ENCODE measurements at regions not wholly inside any gene's neighbourhood (a gene's known extent, or its start where the extent isn't known, plus 50 kb on each side); places are given as distances from the start of the nearest gene placed in this dataset.

DNA sequence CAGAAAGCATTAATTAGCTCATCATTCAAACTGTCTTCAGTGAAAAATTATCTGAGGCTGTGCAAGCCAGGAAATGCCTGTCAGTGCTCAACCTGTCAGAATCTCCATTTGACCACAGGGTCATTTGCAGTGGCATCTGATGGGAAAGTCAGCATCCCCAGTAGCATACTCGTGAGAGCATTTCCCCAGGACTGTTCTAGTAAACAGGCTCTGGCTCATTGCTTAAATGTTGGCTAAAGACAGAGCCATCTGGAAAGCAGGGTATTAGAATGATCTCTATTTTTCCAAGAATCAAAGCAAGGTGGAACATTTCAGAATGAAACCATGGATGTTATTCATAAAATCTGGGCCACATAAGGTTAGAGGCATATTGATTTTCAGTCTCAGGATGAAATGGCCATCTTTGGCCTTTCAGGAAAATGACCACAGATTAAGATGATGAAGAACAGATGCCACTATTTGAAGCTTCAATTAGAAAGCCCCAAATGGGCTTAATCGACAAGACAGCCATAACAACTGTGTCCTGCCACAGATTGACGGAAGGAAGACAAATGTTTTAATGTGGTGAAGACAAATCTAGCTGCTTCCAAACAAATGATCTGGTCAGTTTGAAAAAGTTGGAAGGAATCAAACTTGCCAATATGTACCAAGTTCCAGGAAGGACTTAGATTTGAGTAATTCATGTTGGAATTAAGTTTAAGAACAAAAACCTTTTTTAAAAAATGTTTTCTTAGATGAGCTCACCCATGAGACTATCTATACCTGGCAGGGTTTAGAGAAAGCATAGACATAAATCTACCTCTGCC, 94.0 kb upstream of the FAR2 start:
- no peak overlapping the region for H3K27ac ChIP-seq
- H3K4me3 ChIP-seq = no peak overlapping the region
- intact Hi-C loops (cut with DNase I; ENCODE audit: low total_unique reads) = no loop called here
- H3K36me3 ChIP-seq = no peaks in the 10 kb centered on the region
- H3K9me3 ChIP-seq = no peaks in the 10 kb centered on the region
- TF ChIP-seq POLR2AphosphoS5 (IDR thresholded peaks at IDR 0.05) = no peak
- TF ChIP-seq CTCF (IDR thresholded peaks at IDR 0.05) = no peak
- TF ChIP-seq POLR2A (IDR thresholded peaks at IDR 0.05) = no peak
- no peaks in the 10 kb centered on the region for H3K27me3 ChIP-seq
- no peaks in the 10 kb centered on the region for H3K4me1 ChIP-seq
- DNase-seq (ENCODE audit: low spot score in 2 of 2) = no peak

DNA sequence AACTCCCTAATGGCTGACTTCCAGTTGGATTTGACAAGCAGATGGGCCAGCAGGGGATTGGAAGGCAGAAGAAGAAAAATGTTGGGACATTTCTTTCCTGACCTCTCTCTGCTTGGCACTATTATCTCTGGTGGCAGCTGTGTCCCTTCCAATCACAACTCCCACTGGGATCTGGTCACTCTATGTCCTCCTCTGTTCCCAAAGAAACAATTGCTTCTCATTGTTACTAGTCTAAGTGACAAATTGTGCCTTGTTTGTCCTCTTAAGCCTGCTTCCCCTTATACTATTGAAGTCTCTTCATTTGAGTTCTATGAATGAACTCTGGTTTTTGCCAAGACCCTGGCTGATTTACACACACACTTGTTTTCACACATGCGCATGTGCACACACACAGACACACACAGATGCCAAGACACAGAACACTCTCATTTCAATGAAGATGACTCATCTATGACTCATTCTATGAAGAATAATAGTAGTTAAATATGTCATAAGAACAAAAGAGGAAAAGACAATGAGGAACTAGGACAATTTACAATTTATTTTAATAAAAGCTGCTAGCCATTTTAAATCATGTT, 83.0 kb upstream of the FAR2 start:
- intact Hi-C loops (cut with DNase I; ENCODE audit: low total_unique reads) = no loop called here
- no peak for DNase-seq (ENCODE audit: low spot score in 2 of 2)
- TF ChIP-seq POLR2A (IDR thresholded peaks at IDR 0.05) = no peak
- TF ChIP-seq POLR2AphosphoS5 (IDR thresholded peaks at IDR 0.05) = no peak
- no peak for TF ChIP-seq CTCF (IDR thresholded peaks at IDR 0.05)

DNA sequence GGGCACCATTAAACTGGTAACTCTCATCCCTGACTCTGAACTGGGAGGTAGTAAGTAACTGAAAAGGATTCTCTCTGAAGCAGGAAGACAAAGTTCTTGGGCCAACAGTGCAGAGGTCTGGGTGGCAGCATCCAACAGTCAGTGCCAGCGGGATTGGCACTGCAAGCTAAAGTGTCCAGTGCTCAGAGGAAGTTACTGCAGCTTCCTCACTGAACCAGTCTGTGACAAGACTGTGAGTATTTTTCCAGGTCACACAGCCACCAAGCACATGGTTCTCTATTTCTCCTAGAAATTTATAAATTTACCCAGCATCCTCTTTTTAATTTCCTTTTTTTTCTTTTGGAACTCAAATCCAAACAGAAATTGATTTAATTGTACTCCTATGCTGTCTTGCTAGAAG, 81.6 kb upstream of the FAR2 start:
- Histone ChIP-seq H3K4me3 (no peak overlapping the region), H3K27me3 (no peaks in the 10 kb centered on the region), H3K27ac (no peak overlapping the region), H3K36me3 (no peaks in the 10 kb centered on the region), H3K9me3 (no peaks in the 10 kb centered on the region), H3K4me1 (no peaks in the 10 kb centered on the region)
- TF ChIP-seq CTCF (IDR thresholded peaks at IDR 0.05) = no peak
- TF ChIP-seq POLR2AphosphoS5 (IDR thresholded peaks at IDR 0.05) = no peak
- no peak for TF ChIP-seq POLR2A (IDR thresholded peaks at IDR 0.05)
- intact Hi-C loops (cut with DNase I; ENCODE audit: low total_unique reads) = no loop called here
- DNase-seq (ENCODE audit: low spot score in 2 of 2) = no peak

More for the DNA sequence above, 83.0 kb upstream of the FAR2 start:
- peaks cover 0 to 5% of the 10 kb centered on the region in 2 donors for H3K9me3 ChIP-seq
- H3K36me3 ChIP-seq = no peaks in the 10 kb centered on the region
- no peak overlapping the region for H3K27ac ChIP-seq
- H3K27me3 ChIP-seq = no peaks in the 10 kb centered on the region
- H3K4me3 ChIP-seq = no peak overlapping the region
- no peaks in the 10 kb centered on the region for H3K4me1 ChIP-seq

GRCh38 chr12:29070309-29070708, 78.8 kb upstream of the FAR2 start:
- DNase-seq (ENCODE audit: low spot score in 2 of 2) = no peak
- H3K4me1 ChIP-seq = no peaks in the 10 kb centered on the region
- H3K9me3 ChIP-seq = no peaks in the 10 kb centered on the region
- H3K27me3 ChIP-seq = no peaks in the 10 kb centered on the region
- no peak overlapping the region for H3K27ac ChIP-seq
- no peaks in the 10 kb centered on the region for H3K36me3 ChIP-seq
- H3K4me3 ChIP-seq = no peak overlapping the region
- no peak for TF ChIP-seq POLR2A (IDR thresholded peaks at IDR 0.05)
- no peak for TF ChIP-seq POLR2AphosphoS5 (IDR thresholded peaks at IDR 0.05)
- TF ChIP-seq CTCF (IDR thresholded peaks at IDR 0.05) = no peak
- intact Hi-C loops (cut with DNase I; ENCODE audit: low total_unique reads) = no loop called here

GRCh38 chr12:29071099-29071498, 78.0 kb upstream of the FAR2 start:
- TF ChIP-seq POLR2A (IDR thresholded peaks at IDR 0.05) (no peak), POLR2AphosphoS5 (IDR thresholded peaks at IDR 0.05) (no peak), CTCF (IDR thresholded peaks at IDR 0.05) (no peak)
- Histone ChIP-seq H3K4me3 (no peak overlapping the region), H3K4me1 (no peaks in the 10 kb centered on the region), H3K36me3 (no peaks in the 10 kb centered on the region), H3K27me3 (no peaks in the 10 kb centered on the region), H3K9me3 (no peaks in the 10 kb centered on the region), H3K27ac (no peak overlapping the region)
- no peak for DNase-seq (ENCODE audit: low spot score in 2 of 2)
- intact Hi-C loops (cut with DNase I; ENCODE audit: low total_unique reads) = no loop called here
